ENCODE measurements at regions not wholly inside any gene's neighbourhood (a gene's known extent, or its start where the extent isn't known, plus 50 kb on each side); places are given as distances from the start of the nearest gene placed in this dataset.

GRCh38 chr2:145116834-145117725 is 597.2 kb upstream of the ZEB2 start:
- H3K9me3 Mint-ChIP-seq = no peaks in the 10 kb centered on the region
- ChIA-PET POLR2A (no interaction called here), CTCF (no interaction called here)
- H3K36me3 Mint-ChIP-seq (ENCODE audit: low read depth) = no peaks in the 10 kb centered on the region
- no peak for DNase-seq
- H3K27ac Mint-ChIP-seq = no peak overlapping the region
- intact Hi-C loops (cut with micrococcal nuclease) = no loop called here
- no peaks in the 10 kb centered on the region for H3K27me3 Mint-ChIP-seq
- H3K4me3 Mint-ChIP-seq = no peak overlapping the region
- no peak for ATAC-seq (ENCODE audit: low read depth)
- TF ChIP-seq CTCF (IDR thresholded peaks at IDR 0.05) = no peak
- H3K4me1 Mint-ChIP-seq = peaks cover 13% of the 10 kb centered on the region

GRCh38 chr2:145116056-145116455 is 596.1 kb upstream of the ZEB2 start:
- TF ChIP-seq CTCF (IDR thresholded peaks at IDR 0.05) = no peak
- DNase-seq (no peak), ATAC-seq (ENCODE audit: low read depth) (no peak)
- H3K36me3 Mint-ChIP-seq (ENCODE audit: low read depth) = no peaks in the 10 kb centered on the region
- no peak overlapping the region for H3K4me3 Mint-ChIP-seq
- intact Hi-C loops (cut with micrococcal nuclease) = no loop called here
- H3K9me3 Mint-ChIP-seq = no peaks in the 10 kb centered on the region
- CTCF ChIA-PET = no interaction called here
- H3K4me1 Mint-ChIP-seq = peaks cover 13% of the 10 kb centered on the region
- H3K27me3 Mint-ChIP-seq = no peaks in the 10 kb centered on the region
- no peak overlapping the region for H3K27ac Mint-ChIP-seq
- POLR2A ChIA-PET = no interaction called here

GRCh38 chr2:145114726-145115125 is 594.8 kb upstream of the ZEB2 start:
- CTCF ChIA-PET = no interaction called here
- ATAC-seq (ENCODE audit: low read depth) (no peak), DNase-seq (no peak)
- Mint-ChIP-seq H3K4me1 (peaks cover 12% of the 10 kb centered on the region), H3K36me3 (ENCODE audit: low read depth) (no peaks in the 10 kb centered on the region), H3K27me3 (no peaks in the 10 kb centered on the region), H3K4me3 (no peak overlapping the region), H3K9me3 (no peaks in the 10 kb centered on the region), H3K27ac (no peak overlapping the region)
- TF ChIP-seq CTCF (IDR thresholded peaks at IDR 0.05) = no peak
- intact Hi-C loops (cut with micrococcal nuclease) = no loop called here
- POLR2A ChIA-PET = no interaction called here

- Mint-ChIP-seq H3K9me3 (no peaks in the 10 kb centered on the region), H3K36me3 (ENCODE audit: low read depth) (no peaks in the 10 kb centered on the region), H3K4me3 (no peak overlapping the region), H3K27me3 (no peaks in the 10 kb centered on the region), H3K27ac (no peak overlapping the region), H3K4me1 (no peaks in the 10 kb centered on the region)
- intact Hi-C loops (cut with micrococcal nuclease) = no loop called here
- no peak for ATAC-seq (ENCODE audit: low read depth)
- no peak for DNase-seq
- TF ChIP-seq CTCF (IDR thresholded peaks at IDR 0.05) = no peak
- POLR2A ChIA-PET = no interaction called here
- CTCF ChIA-PET = no interaction called here
Observed at GRCh38 chr2:145112467-145112866, 592.5 kb upstream of the ZEB2 start.

GRCh38 chr2:145110668-145111356 is 590.9 kb upstream of the ZEB2 start:
- no peak overlapping the region for H3K27ac Mint-ChIP-seq
- H3K27me3 Mint-ChIP-seq = no peaks in the 10 kb centered on the region
- H3K9me3 Mint-ChIP-seq = no peaks in the 10 kb centered on the region
- H3K36me3 Mint-ChIP-seq (ENCODE audit: low read depth) = no peaks in the 10 kb centered on the region
- CTCF ChIA-PET = no interaction called here
- TF ChIP-seq CTCF (IDR thresholded peaks at IDR 0.05) = no peak
- no peaks in the 10 kb centered on the region for H3K4me1 Mint-ChIP-seq
- ATAC-seq (ENCODE audit: low read depth) (no peak), DNase-seq (no peak)
- H3K4me3 Mint-ChIP-seq = no peak overlapping the region
- intact Hi-C loops (cut with micrococcal nuclease) = no loop called here
- POLR2A ChIA-PET = no interaction called here
